Glomerular endothelial cell (primary cell): ENCODE measurements at regions not wholly inside any gene's neighbourhood (a gene's known extent, or its start where the extent isn't known, plus 50 kb on each side); places are given as distances from the start of the nearest gene placed in this dataset.

ENCODE experiments used
- DNase-seq: peaks from one replicate; pipeline ENCODE4 v3.0.0-alpha.2; 2011; ENCODE audit warnings: low read depth, low spot score; ENCODE audit errors: extremely low read depth

- DNase-seq = no peak
Measured at GRCh38 chr16:7021653-7022275, 310.9 kb upstream of the RBFOX1 start.

GRCh38 chr16:7017006-7017662 lies 315.5 kb upstream of the RBFOX1 start:
- no peak for DNase-seq

GRCh38 chr16:7014756-7015155 lies 317.9 kb upstream of the RBFOX1 start:
- DNase-seq = no peak

- no peak for DNase-seq
Measured at GRCh38 chr16:7013990-7014389, 318.7 kb upstream of the RBFOX1 start.

GRCh38 chr16:7004266-7004665 lies 328.4 kb upstream of the RBFOX1 start:
- no peak for DNase-seq

GRCh38 chr16:6993544-6993943 lies 339.1 kb upstream of the RBFOX1 start:
- DNase-seq = no peak

GRCh38 chr16:6988846-6989245 lies 343.8 kb upstream of the RBFOX1 start:
- DNase-seq = no peak

- no peak for DNase-seq
Measured at GRCh38 chr16:6977916-6978315, 354.7 kb upstream of the RBFOX1 start.

GRCh38 chr16:6977291-6977690 lies 355.4 kb upstream of the RBFOX1 start:
- no peak for DNase-seq

GRCh38 chr16:6976716-6977115 lies 355.9 kb upstream of the RBFOX1 start:
- DNase-seq = no peak

GRCh38 chr16:6970171-6970857 lies 362.3 kb upstream of the RBFOX1 start:
- no peak for DNase-seq

- DNase-seq = no peak
Measured at GRCh38 chr16:6969594-6969993, 363.1 kb upstream of the RBFOX1 start.

GRCh38 chr16:6967796-6968320 lies 364.8 kb upstream of the RBFOX1 start:
- DNase-seq = no peak

- no peak for DNase-seq
Measured at GRCh38 chr16:6966925-6967324, 365.7 kb upstream of the RBFOX1 start.

- no peak for DNase-seq
Measured at GRCh38 chr16:6964679-6965078, 368.0 kb upstream of the RBFOX1 start.

- DNase-seq = no peak
Measured at GRCh38 chr16:6961704-6962103, 370.9 kb upstream of the RBFOX1 start.

- DNase-seq = no peak
Measured at GRCh38 chr16:6958184-6958583, 374.5 kb upstream of the RBFOX1 start.

GRCh38 chr16:6957681-6958080 lies 375.0 kb upstream of the RBFOX1 start:
- DNase-seq = no peak

GRCh38 chr16:6956511-6956910 lies 376.1 kb upstream of the RBFOX1 start:
- no peak for DNase-seq

GRCh38 chr16:6955303-6955702 lies 377.3 kb upstream of the RBFOX1 start:
- DNase-seq = no peak

GRCh38 chr16:6949240-6949639 lies 383.4 kb upstream of the RBFOX1 start:
- DNase-seq = no peak

- DNase-seq = no peak
Measured at GRCh38 chr16:6947291-6947690, 385.4 kb upstream of the RBFOX1 start.
